Stimulated activated CD8-positive, alpha-beta memory T cell treated with anti-CD3 and anti-CD28 coated beads, Interleukin-2, amount 100 ng/mL, for 1 hour (primary cell): ENCODE measurements at regions not wholly inside any gene's neighbourhood (a gene's known extent, or its start where the extent isn't known, plus 50 kb on each side); places are given as distances from the start of the nearest gene placed in this dataset.

Source experiments
- DNase-seq, 2 donors: peaks; one replicate each; pipeline ENCODE4 v3.0.0-alpha.2; 2020; ENCODE audit warnings: low read depth in 2 of 2

- no peak for DNase-seq
These were observed 145.2 kb upstream of the KLF14 start for GRCh38 chr7:130879191-130879590.

GRCh38 chr7:130880668-130881067 lies 146.7 kb upstream of the KLF14 start:
- DNase-seq = no peak

- no peak for DNase-seq
These were observed 147.2 kb upstream of the KLF14 start for GRCh38 chr7:130881091-130881798.

- no peak for DNase-seq
These were observed 147.8 kb upstream of the KLF14 start for GRCh38 chr7:130881799-130882141.

GRCh38 chr7:130882396-130882795 lies 148.4 kb upstream of the KLF14 start:
- DNase-seq = no peak

GRCh38 chr7:130883928-130884327 lies 149.9 kb upstream of the KLF14 start:
- DNase-seq = no peak

- DNase-seq = no peak
These were observed 150.7 kb upstream of the KLF14 start for GRCh38 chr7:130884437-130885417.

GRCh38 chr7:130886438-130887135 lies 152.6 kb upstream of the KLF14 start:
- DNase-seq = no peak

GRCh38 chr7:130887182-130887956 lies 153.4 kb upstream of the KLF14 start:
- DNase-seq = no peak

- no peak for DNase-seq
These were observed 154.0 kb upstream of the KLF14 start for GRCh38 chr7:130887957-130888371.

- no peak for DNase-seq
These were observed 154.5 kb upstream of the KLF14 start for GRCh38 chr7:130888468-130888867.

- DNase-seq = no peak
These were observed 156.4 kb upstream of the KLF14 start for GRCh38 chr7:130890176-130891020.

GRCh38 chr7:130891254-130892094 lies 157.5 kb upstream of the KLF14 start:
- no peak for DNase-seq

GRCh38 chr7:130893441-130893894 lies 159.5 kb upstream of the KLF14 start:
- no peak for DNase-seq

- no peak for DNase-seq
These were observed 160.3 kb upstream of the KLF14 start for GRCh38 chr7:130894146-130894908.

GRCh38 chr7:130894909-130895750 lies 161.1 kb upstream of the KLF14 start:
- DNase-seq = no peak

- DNase-seq = no peak
These were observed 162.3 kb upstream of the KLF14 start for GRCh38 chr7:130896051-130896881.
